Astrocyte (in vitro differentiated cells and primary cell): ENCODE measurements at regions not wholly inside any gene's neighbourhood (a gene's known extent, or its start where the extent isn't known, plus 50 kb on each side); places are given as distances from the start of the nearest gene placed in this dataset.

ENCODE experiments used
- CTCF ChIP-seq: IDR thresholded peaks from 2 replicates; pipeline ENCODE4 v1.5.1; 2011; ENCODE audit warnings: low read depth, mild to moderate bottlenecking, inconsistent platforms, low read length, moderate library complexity; ENCODE audit not compliant: insufficient read depth
- EZH2 ChIP-seq: IDR thresholded peaks from 2 replicates; pipeline ENCODE4 v1.6.1; 2012; ENCODE audit warnings: mild to moderate bottlenecking, low read length, inconsistent platforms; ENCODE audit not compliant: insufficient read depth

GRCh38 chr6:69570106-69570505, 226.7 kb downstream of the LMBRD1 start:
- TF ChIP-seq CTCF: no peak
- TF ChIP-seq EZH2: no peak
